Esophagus muscularis mucosa (tissue), 4 donors: ENCODE measurements at regions not wholly inside any gene's neighbourhood (a gene's known extent, or its start where the extent isn't known, plus 50 kb on each side); places are given as distances from the start of the nearest gene placed in this dataset.

Experiments used
- CTCF ChIP-seq, 3 experiments: fragments of 200-600 bp in 2 of 3; fragments of 450-650 bp in 1 of 3; sonication (generic) in 2 of 3; IDR thresholded peaks; one replicate each; pipeline ENCODE4 v1.5.1; 2017 to 2019; ENCODE audit warnings: antibody characterized with exemption in 3 of 3, mild to moderate bottlenecking in 2 of 3, moderate library complexity in 1 of 3
- EP300 ChIP-seq: sonication (generic); formaldehyde crosslinking; IDR thresholded peaks from one replicate; pipeline ENCODE4 v1.6.1; 2017; ENCODE audit warnings: antibody characterized with exemption
- POLR2A ChIP-seq: fragments of 450-650 bp; IDR thresholded peaks from one replicate; pipeline ENCODE4 v1.6.1; 2017; ENCODE audit warnings: antibody characterized with exemption, moderate library complexity, mild to moderate bottlenecking, low read depth
- POLR2AphosphoS5 ChIP-seq, 2 donors: sonication (generic); formaldehyde crosslinking; IDR thresholded peaks; one replicate each; pipeline ENCODE4 v1.6.1; 2017; ENCODE audit warnings: antibody characterized with exemption in 2 of 2

- no peak for TF ChIP-seq CTCF (IDR thresholded peaks at IDR 0.05)
- no peak for TF ChIP-seq POLR2A
- TF ChIP-seq EP300, result no peak
- TF ChIP-seq POLR2AphosphoS5 (IDR thresholded peaks at IDR 0.05), result no peak
Measured at GRCh38 chr16:63363738-63364137, 1327.5 kb upstream of the CDH8 start.
